ENCODE measurements at regions not wholly inside any gene's neighbourhood (a gene's known extent, or its start where the extent isn't known, plus 50 kb on each side); places are given as distances from the start of the nearest gene placed in this dataset.

- H3K9me3 ChIP-seq (ENCODE audit: control insufficient read depth in 5 of 5, low read length in 5 of 5), result no peaks in the 10 kb centered on the region
- no peak overlapping the region for H3K4me3 ChIP-seq (ENCODE audit: low read depth in 1 of 5, low read length in 5 of 5)
- no peaks in the 10 kb centered on the region for H3K4me1 ChIP-seq (ENCODE audit: control insufficient read depth in 5 of 5, insufficient read depth in 5 of 5, low read length in 5 of 5)
- no peak overlapping the region for H3K9ac ChIP-seq (ENCODE audit: low read length in 5 of 5)
- H3K36me3 ChIP-seq (ENCODE audit: control insufficient read depth in 5 of 5, insufficient read depth in 5 of 5, low read length in 5 of 5), result no peaks in the 10 kb centered on the region
- H3K27ac ChIP-seq (ENCODE audit: low read depth, low read length), result no peak overlapping the region
- H3K27me3 ChIP-seq (ENCODE audit: control insufficient read depth in 5 of 5, insufficient read depth in 4 of 5, low read length in 5 of 5), result peaks cover 0 to 5% (median 0%) of the 10 kb centered on the region in 5 donors
These were observed 336.3 kb downstream of the UQCRFS1 start for GRCh38 chr19:28876609-28877123.

GRCh38 chr19:28874742-28875141, 338.2 kb downstream of the UQCRFS1 start:
- H3K9ac ChIP-seq (ENCODE audit: low read length in 5 of 5), result no peak overlapping the region
- no peaks in the 10 kb centered on the region for H3K36me3 ChIP-seq (ENCODE audit: control insufficient read depth in 5 of 5, insufficient read depth in 5 of 5, low read length in 5 of 5)
- H3K27me3 ChIP-seq (ENCODE audit: control insufficient read depth in 5 of 5, insufficient read depth in 4 of 5, low read length in 5 of 5), result peaks cover 0 to 7% (median 2%) of the 10 kb centered on the region in 5 donors
- no peaks in the 10 kb centered on the region for H3K9me3 ChIP-seq (ENCODE audit: control insufficient read depth in 5 of 5, low read length in 5 of 5)
- no peak overlapping the region for H3K27ac ChIP-seq (ENCODE audit: low read depth, low read length)
- H3K4me1 ChIP-seq (ENCODE audit: control insufficient read depth in 5 of 5, insufficient read depth in 5 of 5, low read length in 5 of 5), result no peaks in the 10 kb centered on the region
- H3K4me3 ChIP-seq (ENCODE audit: low read depth in 1 of 5, low read length in 5 of 5), result no peak overlapping the region

- H3K27ac ChIP-seq (ENCODE audit: low read depth, low read length), result no peak overlapping the region
These were observed 339.6 kb downstream of the UQCRFS1 start for GRCh38 chr19:28873301-28873700.

GRCh38 chr19:28871099-28871725, 341.7 kb downstream of the UQCRFS1 start:
- H3K4me1 ChIP-seq (ENCODE audit: control insufficient read depth in 5 of 5, insufficient read depth in 5 of 5, low read length in 5 of 5), result no peaks in the 10 kb centered on the region
- H3K36me3 ChIP-seq (ENCODE audit: control insufficient read depth in 5 of 5, insufficient read depth in 5 of 5, low read length in 5 of 5), result no peaks in the 10 kb centered on the region
- H3K27ac ChIP-seq (ENCODE audit: low read depth, low read length), result no peak overlapping the region
- H3K9me3 ChIP-seq (ENCODE audit: control insufficient read depth in 5 of 5, low read length in 5 of 5), result no peaks in the 10 kb centered on the region
- H3K27me3 ChIP-seq (ENCODE audit: control insufficient read depth in 5 of 5, insufficient read depth in 4 of 5, low read length in 5 of 5), result peaks cover 0 to 7% (median 3%) of the 10 kb centered on the region in 5 donors
- H3K4me3 ChIP-seq (ENCODE audit: low read depth in 1 of 5, low read length in 5 of 5), result no peak overlapping the region
- H3K9ac ChIP-seq (ENCODE audit: low read length in 5 of 5), result no peak overlapping the region

More at GRCh38 chr19:28873301-28873700, 339.6 kb downstream of the UQCRFS1 start:
- Histone ChIP-seq H3K4me3 (ENCODE audit: low read depth in 1 of 5, low read length in 5 of 5) (no peak overlapping the region), H3K27me3 (ENCODE audit: control insufficient read depth in 5 of 5, insufficient read depth in 4 of 5, low read length in 5 of 5) (peaks cover 0 to 7% (median 4%) of the 10 kb centered on the region in 5 donors), H3K36me3 (ENCODE audit: control insufficient read depth in 5 of 5, insufficient read depth in 5 of 5, low read length in 5 of 5) (no peaks in the 10 kb centered on the region), H3K9ac (ENCODE audit: low read length in 5 of 5) (no peak overlapping the region), H3K9me3 (ENCODE audit: control insufficient read depth in 5 of 5, low read length in 5 of 5) (no peaks in the 10 kb centered on the region), H3K4me1 (ENCODE audit: control insufficient read depth in 5 of 5, insufficient read depth in 5 of 5, low read length in 5 of 5) (no peaks in the 10 kb centered on the region)

- Histone ChIP-seq H3K4me3 (ENCODE audit: low read depth in 1 of 5, low read length in 5 of 5) (no peak overlapping the region), H3K27ac (ENCODE audit: low read depth, low read length) (no peak overlapping the region), H3K27me3 (ENCODE audit: control insufficient read depth in 5 of 5, insufficient read depth in 4 of 5, low read length in 5 of 5) (peaks cover 0 to 4% (median 3%) of the 10 kb centered on the region in 5 donors), H3K9ac (ENCODE audit: low read length in 5 of 5) (no peak overlapping the region), H3K4me1 (ENCODE audit: control insufficient read depth in 5 of 5, insufficient read depth in 5 of 5, low read length in 5 of 5) (no peaks in the 10 kb centered on the region), H3K9me3 (ENCODE audit: control insufficient read depth in 5 of 5, low read length in 5 of 5) (no peaks in the 10 kb centered on the region), H3K36me3 (ENCODE audit: control insufficient read depth in 5 of 5, insufficient read depth in 5 of 5, low read length in 5 of 5) (no peaks in the 10 kb centered on the region)
These were observed 343.5 kb downstream of the UQCRFS1 start for GRCh38 chr19:28869459-28869858.

- no peaks in the 10 kb centered on the region for H3K36me3 ChIP-seq (ENCODE audit: control insufficient read depth in 5 of 5, insufficient read depth in 5 of 5, low read length in 5 of 5)
- no peak overlapping the region for H3K9ac ChIP-seq (ENCODE audit: low read length in 5 of 5)
- no peaks in the 10 kb centered on the region for H3K9me3 ChIP-seq (ENCODE audit: control insufficient read depth in 5 of 5, low read length in 5 of 5)
- H3K4me1 ChIP-seq (ENCODE audit: control insufficient read depth in 5 of 5, insufficient read depth in 5 of 5, low read length in 5 of 5), result no peaks in the 10 kb centered on the region
- no peak overlapping the region for H3K4me3 ChIP-seq (ENCODE audit: low read depth in 1 of 5, low read length in 5 of 5)
- no peak overlapping the region for H3K27ac ChIP-seq (ENCODE audit: low read depth, low read length)
- H3K27me3 ChIP-seq (ENCODE audit: control insufficient read depth in 5 of 5, insufficient read depth in 4 of 5, low read length in 5 of 5), result peaks cover 0 to 4% (median 3%) of the 10 kb centered on the region in 5 donors
These were observed 344.1 kb downstream of the UQCRFS1 start for GRCh38 chr19:28868836-28869235.

- Histone ChIP-seq H3K4me3 (ENCODE audit: low read depth in 1 of 5, low read length in 5 of 5) (no peak overlapping the region), H3K9me3 (ENCODE audit: control insufficient read depth in 5 of 5, low read length in 5 of 5) (no peaks in the 10 kb centered on the region), H3K36me3 (ENCODE audit: control insufficient read depth in 5 of 5, insufficient read depth in 5 of 5, low read length in 5 of 5) (no peaks in the 10 kb centered on the region), H3K27me3 (ENCODE audit: control insufficient read depth in 5 of 5, insufficient read depth in 4 of 5, low read length in 5 of 5) (peaks cover 0 to 4% (median 3%) of the 10 kb centered on the region in 5 donors), H3K4me1 (ENCODE audit: control insufficient read depth in 5 of 5, insufficient read depth in 5 of 5, low read length in 5 of 5) (no peaks in the 10 kb centered on the region), H3K27ac (ENCODE audit: low read depth, low read length) (no peak overlapping the region), H3K9ac (ENCODE audit: low read length in 5 of 5) (no peak overlapping the region)
These were observed 345.0 kb downstream of the UQCRFS1 start for GRCh38 chr19:28867978-28868377.

- H3K4me3 ChIP-seq (ENCODE audit: low read depth in 1 of 5, low read length in 5 of 5), result no peak overlapping the region
- H3K36me3 ChIP-seq (ENCODE audit: control insufficient read depth in 5 of 5, insufficient read depth in 5 of 5, low read length in 5 of 5), result no peaks in the 10 kb centered on the region
- H3K4me1 ChIP-seq (ENCODE audit: control insufficient read depth in 5 of 5, insufficient read depth in 5 of 5, low read length in 5 of 5), result no peaks in the 10 kb centered on the region
- H3K27me3 ChIP-seq (ENCODE audit: control insufficient read depth in 5 of 5, insufficient read depth in 4 of 5, low read length in 5 of 5), result peaks cover 0 to 3% (median 0%) of the 10 kb centered on the region in 5 donors
- H3K9ac ChIP-seq (ENCODE audit: low read length in 5 of 5), result no peak overlapping the region
- no peaks in the 10 kb centered on the region for H3K9me3 ChIP-seq (ENCODE audit: control insufficient read depth in 5 of 5, low read length in 5 of 5)
- no peak overlapping the region for H3K27ac ChIP-seq (ENCODE audit: low read depth, low read length)
These were observed 348.3 kb downstream of the UQCRFS1 start for GRCh38 chr19:28864577-28865042.

- Histone ChIP-seq H3K4me1 (ENCODE audit: control insufficient read depth in 5 of 5, insufficient read depth in 5 of 5, low read length in 5 of 5) (no peaks in the 10 kb centered on the region), H3K4me3 (ENCODE audit: low read depth in 1 of 5, low read length in 5 of 5) (no peak overlapping the region), H3K36me3 (ENCODE audit: control insufficient read depth in 5 of 5, insufficient read depth in 5 of 5, low read length in 5 of 5) (no peaks in the 10 kb centered on the region), H3K9ac (ENCODE audit: low read length in 5 of 5) (no peak overlapping the region), H3K27ac (ENCODE audit: low read depth, low read length) (no peak overlapping the region), H3K27me3 (ENCODE audit: control insufficient read depth in 5 of 5, insufficient read depth in 4 of 5, low read length in 5 of 5) (peaks cover 0 to under 1% (median 0%) of the 10 kb centered on the region in 5 donors), H3K9me3 (ENCODE audit: control insufficient read depth in 5 of 5, low read length in 5 of 5) (no peaks in the 10 kb centered on the region)
These were observed 348.9 kb downstream of the UQCRFS1 start for GRCh38 chr19:28864024-28864503.

- Histone ChIP-seq H3K27me3 (ENCODE audit: control insufficient read depth in 5 of 5, insufficient read depth in 4 of 5, low read length in 5 of 5) (no peaks in the 10 kb centered on the region), H3K36me3 (ENCODE audit: control insufficient read depth in 5 of 5, insufficient read depth in 5 of 5, low read length in 5 of 5) (no peaks in the 10 kb centered on the region), H3K27ac (ENCODE audit: low read depth, low read length) (no peak overlapping the region), H3K9me3 (ENCODE audit: control insufficient read depth in 5 of 5, low read length in 5 of 5) (no peaks in the 10 kb centered on the region), H3K4me3 (ENCODE audit: low read depth in 1 of 5, low read length in 5 of 5) (no peak overlapping the region), H3K9ac (ENCODE audit: low read length in 5 of 5) (no peak overlapping the region), H3K4me1 (ENCODE audit: control insufficient read depth in 5 of 5, insufficient read depth in 5 of 5, low read length in 5 of 5) (no peaks in the 10 kb centered on the region)
These were observed 350.7 kb downstream of the UQCRFS1 start for GRCh38 chr19:28862238-28862637.
